WERI-Rb-1 (cell line): ENCODE measurements at regions not wholly inside any gene's neighbourhood (a gene's known extent, or its start where the extent isn't known, plus 50 kb on each side); places are given as distances from the start of the nearest gene placed in this dataset.

Experiments
- DNase-seq: peaks from one replicate; pipeline ENCODE4 v3.0.0-alpha.2; 2020
- H3K27ac ChIP-seq: fragments of 250-450 bp; sonication (Bioruptor Pico); 2 replicates; pipeline ENCODE4 v1.5.1; 2020; ENCODE audit warnings: mild to moderate bottlenecking, moderate library complexity
- H3K27me3 ChIP-seq: fragments of 250-450 bp; sonication (Bioruptor Pico); 2 replicates; pipeline ENCODE4 v1.5.1; 2021; ENCODE audit warnings: mild to moderate bottlenecking, low read depth, moderate library complexity; ENCODE audit not compliant: insufficient read depth, severe bottlenecking
- H3K36me3 ChIP-seq: fragments of 250-450 bp; sonication (Bioruptor Pico); 2 replicates; pipeline ENCODE4 v1.5.1; 2020; ENCODE audit warnings: mild to moderate bottlenecking, moderate library complexity
- H3K4me3 ChIP-seq: 2 replicates; pipeline ENCODE4 v1.5.1; 2011; ENCODE audit warnings: low read depth, mild to moderate bottlenecking, control low read depth, low read length
- H3K9me3 ChIP-seq: fragments of 250-450 bp; sonication (Bioruptor Pico); 2 replicates; pipeline ENCODE4 v1.5.1; 2021; ENCODE audit warnings: mild to moderate bottlenecking, moderate library complexity; ENCODE audit not compliant: severe bottlenecking
- TF ChIP-seq, protein P1 (sequence below): IDR thresholded peaks from 2 replicates; pipeline ENCODE4 v1.5.1; 2011; ENCODE audit warnings: low read depth, mild to moderate bottlenecking, control low read depth, inconsistent platforms, low read length

GRCh38 chr6:74979065-74979766 lies 226.6 kb downstream of the COL12A1 start:
- no peak for DNase-seq
- Histone ChIP-seq H3K27me3 (peaks cover 43% of the 10 kb centered on the region), H3K9me3 (no peaks in the 10 kb centered on the region), H3K27ac (no peak overlapping the region), H3K4me3 (no peak overlapping the region), H3K36me3 (no peaks in the 10 kb centered on the region)
- TF ChIP-seq, protein P1, sequence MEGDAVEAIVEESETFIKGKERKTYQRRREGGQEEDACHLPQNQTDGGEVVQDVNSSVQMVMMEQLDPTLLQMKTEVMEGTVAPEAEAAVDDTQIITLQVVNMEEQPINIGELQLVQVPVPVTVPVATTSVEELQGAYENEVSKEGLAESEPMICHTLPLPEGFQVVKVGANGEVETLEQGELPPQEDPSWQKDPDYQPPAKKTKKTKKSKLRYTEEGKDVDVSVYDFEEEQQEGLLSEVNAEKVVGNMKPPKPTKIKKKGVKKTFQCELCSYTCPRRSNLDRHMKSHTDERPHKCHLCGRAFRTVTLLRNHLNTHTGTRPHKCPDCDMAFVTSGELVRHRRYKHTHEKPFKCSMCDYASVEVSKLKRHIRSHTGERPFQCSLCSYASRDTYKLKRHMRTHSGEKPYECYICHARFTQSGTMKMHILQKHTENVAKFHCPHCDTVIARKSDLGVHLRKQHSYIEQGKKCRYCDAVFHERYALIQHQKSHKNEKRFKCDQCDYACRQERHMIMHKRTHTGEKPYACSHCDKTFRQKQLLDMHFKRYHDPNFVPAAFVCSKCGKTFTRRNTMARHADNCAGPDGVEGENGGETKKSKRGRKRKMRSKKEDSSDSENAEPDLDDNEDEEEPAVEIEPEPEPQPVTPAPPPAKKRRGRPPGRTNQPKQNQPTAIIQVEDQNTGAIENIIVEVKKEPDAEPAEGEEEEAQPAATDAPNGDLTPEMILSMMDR = no peak

DNA sequence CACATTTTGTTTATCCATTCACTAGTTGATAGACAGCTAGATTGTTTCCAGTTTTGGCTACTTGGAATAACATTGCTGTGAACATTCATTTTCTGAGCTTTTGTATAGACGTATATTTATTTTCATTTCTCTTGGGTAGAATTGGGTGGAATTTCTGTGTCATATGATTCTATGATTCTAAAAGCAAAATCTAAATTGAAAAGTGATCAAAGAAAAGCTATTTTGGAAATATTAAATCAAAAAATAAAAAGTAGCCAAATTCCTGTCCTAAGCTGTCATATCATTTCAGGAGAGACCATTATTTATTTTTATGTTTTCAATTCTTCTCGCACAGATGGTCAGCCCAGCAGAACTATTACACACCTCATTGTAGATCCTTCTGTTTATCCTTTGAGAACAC lies 229.2 kb downstream of the COL12A1 start:
- TF ChIP-seq, protein P1 = no peak
- no peak for DNase-seq
- peaks cover 29% of the 10 kb centered on the region for H3K27me3 ChIP-seq

DNA sequence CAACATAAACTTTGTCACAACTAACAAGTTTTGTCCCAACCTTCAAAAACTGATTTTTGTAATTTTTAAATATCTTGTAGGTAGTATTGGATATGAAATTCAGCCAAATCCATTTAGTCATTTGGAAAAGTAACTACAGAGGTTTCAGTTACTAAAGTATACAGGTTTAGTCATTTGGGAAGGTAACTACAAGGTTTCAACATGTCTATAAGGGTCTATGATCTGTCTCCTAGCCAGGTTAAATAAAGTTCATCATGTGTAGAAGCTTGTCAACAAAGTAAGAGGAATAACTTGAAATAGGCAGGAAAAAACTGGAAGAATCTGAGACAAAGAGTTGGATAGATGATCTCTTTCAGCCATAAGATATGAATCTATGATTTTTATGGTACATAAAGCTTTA lies 229.8 kb downstream of the COL12A1 start:
- Histone ChIP-seq H3K36me3 (no peaks in the 10 kb centered on the region), H3K27me3 (peaks cover 29% of the 10 kb centered on the region), H3K4me3 (no peak overlapping the region), H3K9me3 (no peaks in the 10 kb centered on the region), H3K27ac (no peak overlapping the region)
- no peak for DNase-seq
- TF ChIP-seq, protein P1 = no peak

More for the DNA sequence above, 229.2 kb downstream of the COL12A1 start:
- Histone ChIP-seq H3K4me3 (no peak overlapping the region), H3K36me3 (no peaks in the 10 kb centered on the region), H3K9me3 (no peaks in the 10 kb centered on the region), H3K27ac (no peak overlapping the region)

GRCh38 chr6:74973591-74973990 lies 232.3 kb downstream of the COL12A1 start:
- Histone ChIP-seq H3K27me3 (peaks cover 28% of the 10 kb centered on the region), H3K4me3 (no peak overlapping the region), H3K9me3 (no peaks in the 10 kb centered on the region), H3K36me3 (no peaks in the 10 kb centered on the region), H3K27ac (no peak overlapping the region)
- TF ChIP-seq, protein P1 = no peak
- no peak for DNase-seq

- H3K27me3 ChIP-seq = peaks cover 23% of the 10 kb centered on the region
- H3K36me3 ChIP-seq = no peaks in the 10 kb centered on the region
- no peak overlapping the region for H3K4me3 ChIP-seq
- H3K27ac ChIP-seq = no peak overlapping the region
- no peak for DNase-seq
- no peaks in the 10 kb centered on the region for H3K9me3 ChIP-seq
- TF ChIP-seq, protein P1 = no peak
Measured at GRCh38 chr6:74971633-74972032, 234.2 kb downstream of the COL12A1 start.
